A673 (cell line): ENCODE measurements at regions not wholly inside any gene's neighbourhood (a gene's known extent, or its start where the extent isn't known, plus 50 kb on each side); places are given as distances from the start of the nearest gene placed in this dataset.

Experiments used
- BruUV-seq: library from RNA; stranded (reverse); fragments of 400-500 nt; replicated peaks from 2 replicates; lab custom pipeline; 2021; lab: Mats Ljungman, UMichigan
- CTCF ChIA-PET: fragments of 300-600 bp; sonication (Branson Sonifier 250); formaldehyde crosslinking; loops from one replicate; lab custom pipeline; 2022; ENCODE audit warnings: antibody characterized with exemption; lab: Charles Lee
- POLR2A ChIA-PET: fragments of 300-600 bp; sonication (Branson Sonifier 250); formaldehyde crosslinking; loops from one replicate; lab custom pipeline; 2022; ENCODE audit warnings: antibody characterized with exemption; ENCODE audit not compliant: low non-redundant PET; lab: Charles Lee
- DNase-seq: peaks from one replicate; pipeline ENCODE4 v3.0.0-alpha.2; 2015; ENCODE audit warnings: low spot score
- H3K27ac ChIP-seq: fragments of 200-600 bp; sonication (generic); 2 replicates; pipeline ENCODE4 v1.5.1; 2016; ENCODE audit warnings: mixed run types, low read depth, mild to moderate bottlenecking, mixed read lengths, antibody characterized with exemption, low read length; ENCODE audit not compliant: poor library complexity, severe bottlenecking
- H3K27me3 ChIP-seq: fragments of 200-600 bp; sonication (generic); replicated peaks from 2 replicates; pipeline ENCODE4 v1.6.1; 2017; ENCODE audit warnings: mixed run types, low read depth, mild to moderate bottlenecking, mixed read lengths, antibody characterized with exemption, low read length; ENCODE audit not compliant: insufficient read depth, poor library complexity
- H3K36me3 ChIP-seq: fragments of 200-600 bp; sonication (generic); 2 replicates; pipeline ENCODE4 v1.6.1; 2016; ENCODE audit warnings: mixed run types, mild to moderate bottlenecking, mixed read lengths, antibody characterized with exemption, low read length; ENCODE audit not compliant: insufficient read depth, poor library complexity, severe bottlenecking
- H3K4me1 ChIP-seq: fragments of 200-600 bp; sonication (generic); 2 replicates; pipeline ENCODE4 v1.6.1; 2017; ENCODE audit warnings: mixed run types, mild to moderate bottlenecking, mixed read lengths, antibody characterized with exemption, low read length; ENCODE audit not compliant: insufficient read depth, poor library complexity, severe bottlenecking
- H3K4me3 ChIP-seq: fragments of 200-600 bp; sonication (generic); 2 replicates; pipeline ENCODE4 v1.5.1; 2016; ENCODE audit warnings: low read depth, mixed run types, mild to moderate bottlenecking, mixed read lengths, low read length; ENCODE audit not compliant: poor library complexity, severe bottlenecking
- H3K9me3 ChIP-seq: fragments of 200-600 bp; sonication (generic); 2 replicates; pipeline ENCODE4 v1.6.1; 2016; ENCODE audit warnings: mixed run types, low read depth, mild to moderate bottlenecking, mixed read lengths, antibody characterized with exemption, low read length; ENCODE audit not compliant: poor library complexity, severe bottlenecking
- EZH2 ChIP-seq: fragments of 200-600 bp; sonication (generic); IDR thresholded peaks from 2 replicates; pipeline ENCODE4 v1.6.1; 2017; ENCODE audit warnings: borderline replicate concordance, low read depth, mild to moderate bottlenecking, mixed read lengths, antibody characterized with exemption, low read length; ENCODE audit not compliant: poor library complexity, severe bottlenecking
- intact Hi-C: fragments of 100-400 bp; cut with micrococcal nuclease; formaldehyde crosslinking; loops from one replicate; pipeline ENCODE4 v1.10.0; 2022; ENCODE audit not compliant: unreplicated experiment
- TF ChIP-seq, protein P1 (sequence below): fragments of 300-800, 200-600 bp; sonication (generic); conservative IDR thresholded peaks from 2 replicates; pipeline ENCODE4 v1.5.1; 2017; ENCODE audit warnings: low read depth, mild to moderate bottlenecking, antibody characterized with exemption, low read length, moderate library complexity, mixed read lengths

- intact Hi-C loops, result no loop called here
- no peaks in the 10 kb centered on the region for H3K36me3 ChIP-seq
- no peak for DNase-seq
- no peak overlapping the region for H3K27ac ChIP-seq
- BruUV-seq, result no TSS peak
- H3K4me1 ChIP-seq, result no peaks in the 10 kb centered on the region
- ChIA-PET CTCF (no interaction called here), POLR2A (no interaction called here)
- TF ChIP-seq EZH2, result no peak
- TF ChIP-seq, protein P1, sequence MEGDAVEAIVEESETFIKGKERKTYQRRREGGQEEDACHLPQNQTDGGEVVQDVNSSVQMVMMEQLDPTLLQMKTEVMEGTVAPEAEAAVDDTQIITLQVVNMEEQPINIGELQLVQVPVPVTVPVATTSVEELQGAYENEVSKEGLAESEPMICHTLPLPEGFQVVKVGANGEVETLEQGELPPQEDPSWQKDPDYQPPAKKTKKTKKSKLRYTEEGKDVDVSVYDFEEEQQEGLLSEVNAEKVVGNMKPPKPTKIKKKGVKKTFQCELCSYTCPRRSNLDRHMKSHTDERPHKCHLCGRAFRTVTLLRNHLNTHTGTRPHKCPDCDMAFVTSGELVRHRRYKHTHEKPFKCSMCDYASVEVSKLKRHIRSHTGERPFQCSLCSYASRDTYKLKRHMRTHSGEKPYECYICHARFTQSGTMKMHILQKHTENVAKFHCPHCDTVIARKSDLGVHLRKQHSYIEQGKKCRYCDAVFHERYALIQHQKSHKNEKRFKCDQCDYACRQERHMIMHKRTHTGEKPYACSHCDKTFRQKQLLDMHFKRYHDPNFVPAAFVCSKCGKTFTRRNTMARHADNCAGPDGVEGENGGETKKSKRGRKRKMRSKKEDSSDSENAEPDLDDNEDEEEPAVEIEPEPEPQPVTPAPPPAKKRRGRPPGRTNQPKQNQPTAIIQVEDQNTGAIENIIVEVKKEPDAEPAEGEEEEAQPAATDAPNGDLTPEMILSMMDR, result no peak
- H3K9me3 ChIP-seq, result no peaks in the 10 kb centered on the region
- H3K27me3 ChIP-seq, result no peaks in the 10 kb centered on the region
- H3K4me3 ChIP-seq, result no peak overlapping the region
These were observed 56.0 kb upstream of the RAP1A start for GRCh38 chr1:111563619-111564018.

GRCh38 chr1:111565079-111565478, 54.5 kb upstream of the RAP1A start:
- CTCF ChIA-PET, result no interaction called here
- intact Hi-C loops, result no loop called here

GRCh38 chr1:111565968-111566367, 53.6 kb upstream of the RAP1A start:
- intact Hi-C loops, result no loop called here
- no peak for DNase-seq
- no peak overlapping the region for H3K27ac ChIP-seq
- POLR2A ChIA-PET, result no interaction called here
- BruUV-seq, result no TSS peak
- H3K4me1 ChIP-seq, result no peaks in the 10 kb centered on the region
- H3K4me3 ChIP-seq, result no peak overlapping the region
- CTCF ChIA-PET, result no interaction called here
- H3K27me3 ChIP-seq, result no peaks in the 10 kb centered on the region
- H3K9me3 ChIP-seq, result no peaks in the 10 kb centered on the region
- no peaks in the 10 kb centered on the region for H3K36me3 ChIP-seq
- TF ChIP-seq, protein P1, result no peak
- TF ChIP-seq EZH2, result no peak

More at GRCh38 chr1:111565079-111565478, 54.5 kb upstream of the RAP1A start:
- no peak overlapping the region for H3K4me3 ChIP-seq
- H3K36me3 ChIP-seq, result no peaks in the 10 kb centered on the region
- TF ChIP-seq EZH2, result no peak
- TF ChIP-seq, protein P1, result no peak
- no peak overlapping the region for H3K27ac ChIP-seq
- no peaks in the 10 kb centered on the region for H3K4me1 ChIP-seq
- DNase-seq, result no peak
- H3K9me3 ChIP-seq, result no peaks in the 10 kb centered on the region
- H3K27me3 ChIP-seq, result no peaks in the 10 kb centered on the region
- POLR2A ChIA-PET, result no interaction called here
- BruUV-seq, result no TSS peak
